ENCODE measurements at regions not wholly inside any gene's neighbourhood (a gene's known extent, or its start where the extent isn't known, plus 50 kb on each side); places are given as distances from the start of the nearest gene placed in this dataset.
"Not testable (repeated sequence)": the region's sequence is repeated elsewhere in the genome, so short reads cannot be mapped to it uniquely, and the experiment has no call there.

DNA sequence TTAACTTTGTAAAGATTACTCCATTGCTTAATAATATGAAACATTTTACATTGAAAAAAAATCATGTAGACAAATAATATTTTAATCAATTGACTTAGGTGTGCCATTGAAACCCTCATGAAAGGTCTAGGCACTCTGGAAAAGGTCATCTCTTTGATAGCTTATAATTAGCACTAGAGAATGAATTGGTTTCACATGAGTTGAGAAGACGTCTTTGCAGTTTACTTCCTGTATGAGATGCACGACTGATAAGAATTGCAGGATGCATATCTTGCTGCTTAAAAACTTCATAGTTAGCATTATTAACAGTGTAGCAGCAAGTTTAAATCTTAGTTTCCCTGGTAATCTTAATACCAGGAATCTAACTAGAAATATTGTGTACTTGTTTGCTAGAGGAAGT is 614.2 kb upstream of the COBL start:
- H3K4me3 ChIP-seq (ENCODE audit: low read length) = no peak overlapping the region
- TF ChIP-seq, protein P1, sequence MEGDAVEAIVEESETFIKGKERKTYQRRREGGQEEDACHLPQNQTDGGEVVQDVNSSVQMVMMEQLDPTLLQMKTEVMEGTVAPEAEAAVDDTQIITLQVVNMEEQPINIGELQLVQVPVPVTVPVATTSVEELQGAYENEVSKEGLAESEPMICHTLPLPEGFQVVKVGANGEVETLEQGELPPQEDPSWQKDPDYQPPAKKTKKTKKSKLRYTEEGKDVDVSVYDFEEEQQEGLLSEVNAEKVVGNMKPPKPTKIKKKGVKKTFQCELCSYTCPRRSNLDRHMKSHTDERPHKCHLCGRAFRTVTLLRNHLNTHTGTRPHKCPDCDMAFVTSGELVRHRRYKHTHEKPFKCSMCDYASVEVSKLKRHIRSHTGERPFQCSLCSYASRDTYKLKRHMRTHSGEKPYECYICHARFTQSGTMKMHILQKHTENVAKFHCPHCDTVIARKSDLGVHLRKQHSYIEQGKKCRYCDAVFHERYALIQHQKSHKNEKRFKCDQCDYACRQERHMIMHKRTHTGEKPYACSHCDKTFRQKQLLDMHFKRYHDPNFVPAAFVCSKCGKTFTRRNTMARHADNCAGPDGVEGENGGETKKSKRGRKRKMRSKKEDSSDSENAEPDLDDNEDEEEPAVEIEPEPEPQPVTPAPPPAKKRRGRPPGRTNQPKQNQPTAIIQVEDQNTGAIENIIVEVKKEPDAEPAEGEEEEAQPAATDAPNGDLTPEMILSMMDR (IDR thresholded peaks at IDR 0.05; ENCODE audit: insufficient read depth, low read depth, low read length, missing control alignments) = no peak
- no peak for DNase-seq (ENCODE audit: low read depth)

DNA sequence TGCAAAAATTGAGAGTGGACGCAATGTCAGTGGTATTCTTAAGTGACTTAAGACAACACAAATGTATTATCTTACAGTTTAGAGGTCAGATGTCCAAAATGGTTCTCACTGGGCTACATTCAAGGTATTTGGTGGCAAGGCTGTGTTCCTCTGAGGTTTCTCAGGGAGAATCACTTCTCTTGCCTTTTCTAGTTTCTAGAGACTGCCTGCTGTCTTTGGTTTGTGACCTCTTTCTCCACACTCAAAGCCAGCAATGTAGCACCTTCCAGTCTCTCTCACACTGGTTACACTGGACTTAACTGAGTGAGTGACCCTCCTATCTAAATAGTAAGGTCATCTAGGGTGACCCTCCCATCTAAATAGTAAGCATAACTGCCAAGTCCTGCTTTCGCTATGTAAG is 613.2 kb upstream of the COBL start:
- TF ChIP-seq, protein P1 (IDR thresholded peaks at IDR 0.05; ENCODE audit: insufficient read depth, low read depth, low read length, missing control alignments) = no peak
- DNase-seq (ENCODE audit: low read depth) = no peak
- H3K4me3 ChIP-seq (ENCODE audit: low read length) = no peak overlapping the region

DNA sequence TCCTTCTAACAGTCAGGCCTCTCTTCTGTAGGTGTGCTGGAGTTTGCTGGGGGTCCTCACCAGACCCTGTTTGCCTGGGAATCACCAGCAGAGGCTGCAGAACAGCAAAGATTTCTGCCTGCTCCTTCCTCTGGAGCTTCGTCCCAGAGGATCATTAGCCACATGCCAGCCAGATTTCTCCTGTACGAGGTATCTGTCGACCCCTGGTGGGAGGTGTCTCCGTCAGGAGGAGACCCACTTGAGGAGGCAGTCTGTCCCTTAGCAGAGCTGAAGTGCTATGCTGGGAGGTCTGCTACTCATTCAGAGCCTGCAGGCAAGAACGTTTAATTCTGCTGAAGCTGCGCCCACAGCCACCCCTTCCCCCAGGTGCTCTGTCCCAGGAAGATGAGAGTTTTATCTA is 611.1 kb upstream of the COBL start:
- TF ChIP-seq, protein P1 (IDR thresholded peaks at IDR 0.05; ENCODE audit: insufficient read depth, low read depth, low read length, missing control alignments) = no peak
- no peak for DNase-seq (ENCODE audit: low read depth)
- no peak overlapping the region for H3K4me3 ChIP-seq (ENCODE audit: low read length)

DNA sequence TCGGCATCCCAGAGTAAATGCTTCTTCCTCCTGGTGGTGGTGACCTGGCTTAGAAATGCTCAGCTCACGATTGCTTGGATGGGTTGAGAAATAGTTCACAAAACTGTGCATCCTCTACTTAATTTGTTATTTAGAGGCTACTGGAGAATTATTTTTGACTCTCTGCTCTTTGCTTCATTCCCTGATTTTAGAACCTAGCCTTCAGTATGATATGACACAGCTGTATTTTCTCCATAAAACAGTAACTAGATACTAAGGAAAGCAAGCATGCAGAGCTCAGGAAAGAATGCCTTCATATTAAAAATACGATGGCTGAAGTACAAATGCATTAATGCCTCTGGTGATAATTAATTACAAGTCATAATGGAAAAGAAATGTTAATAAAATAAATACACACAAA is 602.0 kb upstream of the COBL start:
- H3K4me3 ChIP-seq (ENCODE audit: low read length) = no peak overlapping the region
- no peak for DNase-seq (ENCODE audit: low read depth)
- TF ChIP-seq, protein P1 (IDR thresholded peaks at IDR 0.05; ENCODE audit: insufficient read depth, low read depth, low read length, missing control alignments) = no peak

DNA sequence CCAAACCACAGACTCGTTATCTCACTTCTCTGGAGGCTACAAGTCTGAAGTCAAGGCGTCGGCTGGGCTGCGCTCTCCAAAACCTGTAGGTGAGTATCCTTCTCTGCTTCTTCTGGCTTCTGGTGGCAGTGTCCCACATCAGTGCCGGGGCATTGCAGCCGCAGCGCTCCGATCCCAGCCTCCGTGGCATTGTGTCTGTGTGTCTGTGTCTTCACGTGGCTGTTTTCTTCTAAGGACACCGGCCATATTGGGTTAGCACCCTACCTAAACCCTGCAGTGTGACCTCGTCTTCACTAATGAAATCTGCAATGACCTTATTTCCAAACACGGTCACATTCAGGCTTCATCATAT is 584.9 kb upstream of the COBL start:
- DNase-seq (ENCODE audit: low read depth) = no peak
- no peak overlapping the region for H3K4me3 ChIP-seq (ENCODE audit: low read length)
- TF ChIP-seq, protein P1 (IDR thresholded peaks at IDR 0.05; ENCODE audit: insufficient read depth, low read depth, low read length, missing control alignments) = no peak

DNA sequence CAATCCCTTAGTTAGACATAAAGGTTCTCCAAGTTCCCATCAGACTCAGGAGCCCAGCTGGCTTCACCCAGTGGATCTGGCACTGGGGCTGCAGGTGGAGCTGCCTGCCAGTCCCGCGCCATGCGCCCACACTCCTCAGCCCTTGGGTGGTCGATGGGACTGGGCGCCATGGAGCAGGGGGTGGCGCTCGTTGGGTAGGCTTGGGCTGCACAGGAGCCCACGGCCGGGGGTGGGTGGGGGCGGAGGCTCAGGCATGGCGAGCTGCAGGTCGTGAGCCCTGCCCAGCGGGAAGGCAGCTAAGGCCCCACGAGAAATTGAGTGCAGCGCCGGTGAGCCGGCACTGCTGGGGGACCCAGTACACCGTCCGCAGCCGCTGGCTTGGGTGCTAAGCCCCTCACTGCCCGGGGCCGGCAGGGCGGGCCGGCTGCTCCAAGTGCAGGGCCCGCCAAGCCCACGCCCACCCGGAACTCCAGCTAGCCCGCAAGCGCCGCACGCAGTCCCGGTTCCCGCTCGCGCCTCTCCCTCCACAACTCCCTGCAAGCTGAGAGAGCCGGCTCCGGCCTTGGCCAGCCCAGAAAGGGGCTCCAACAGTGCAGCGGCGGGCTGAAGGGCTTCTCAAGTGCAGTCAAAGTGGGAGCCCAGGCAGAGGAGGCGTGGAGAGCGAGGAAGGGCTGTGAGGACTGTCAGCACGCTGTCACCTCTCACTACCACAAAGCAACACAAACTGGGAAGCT is 584.3 kb upstream of the COBL start:
- not testable (repeated sequence) for H3K4me3 ChIP-seq (ENCODE audit: low read length); DNase-seq (ENCODE audit: low read depth)

DNA sequence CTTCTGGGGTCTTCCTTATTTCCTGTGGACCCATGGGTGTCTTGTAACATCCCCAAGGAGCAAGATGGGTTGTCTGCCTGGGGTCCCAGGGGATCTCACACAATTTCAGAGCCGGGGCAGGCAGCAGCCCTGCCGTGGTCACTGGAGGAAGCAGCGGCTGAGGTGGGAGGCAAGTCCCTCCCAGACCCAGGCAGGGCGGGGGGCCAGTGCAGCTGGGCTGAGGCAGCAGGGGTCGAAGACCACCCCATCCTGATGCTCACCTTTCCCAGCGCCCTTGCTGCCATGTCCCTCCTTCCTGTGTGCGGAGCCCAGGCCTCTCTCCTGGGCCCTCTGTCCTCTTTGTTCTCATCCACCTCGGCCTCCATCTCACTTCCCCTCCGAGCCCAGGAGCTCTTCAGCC is 583.0 kb upstream of the COBL start:
- no peak for DNase-seq (ENCODE audit: low read depth)
- TF ChIP-seq, protein P1 (IDR thresholded peaks at IDR 0.05; ENCODE audit: insufficient read depth, low read depth, low read length, missing control alignments) = no peak
- no peak overlapping the region for H3K4me3 ChIP-seq (ENCODE audit: low read length)

Data from epithelial cell of esophagus (primary cell).